ENCODE measurements at regions not wholly inside any gene's neighbourhood (a gene's known extent, or its start where the extent isn't known, plus 50 kb on each side); places are given as distances from the start of the nearest gene placed in this dataset.

DNA sequence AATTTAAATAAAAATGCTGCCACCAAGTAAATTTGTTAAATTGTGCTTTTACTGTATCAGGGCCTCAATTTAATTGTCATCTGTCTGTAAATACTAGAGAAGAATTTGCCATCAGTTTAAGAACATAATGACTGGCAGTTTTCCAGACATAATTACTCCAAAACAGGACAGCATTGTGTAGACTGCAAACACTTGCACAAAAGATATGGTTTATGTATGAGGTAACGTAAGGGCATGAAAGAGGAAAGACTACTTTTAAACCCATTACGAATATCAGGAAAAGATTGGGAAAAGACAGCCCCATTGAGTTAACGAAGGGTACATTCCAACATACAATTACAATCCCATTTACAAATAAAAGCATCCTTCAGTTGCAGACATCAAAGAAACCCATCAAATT, 59.8 kb upstream of the KRR1 start:
- CTCF ChIA-PET = no interaction called here
- ATAC-seq = no peak
- POLR2A ChIA-PET = no interaction called here
- Mint-ChIP-seq H3K27me3 (ENCODE audit: low read depth) (no peaks in the 10 kb centered on the region), H3K4me3 (no peak overlapping the region), H3K9me3 (peaks cover 12% of the 10 kb centered on the region), H3K27ac (no peak overlapping the region), H3K36me3 (peaks cover 2% of the 10 kb centered on the region; the same call in 1 of the 2 replicates), H3K4me1 (no peaks in the 10 kb centered on the region)
- DNase-seq (ENCODE audit: low spot score) = no peak
- TF ChIP-seq NR3C1 (CRISPR knock-in tag; conservative IDR thresholded peaks at IDR 0.05; ENCODE audit: low read depth) = no peak
- TF ChIP-seq, protein P1, sequence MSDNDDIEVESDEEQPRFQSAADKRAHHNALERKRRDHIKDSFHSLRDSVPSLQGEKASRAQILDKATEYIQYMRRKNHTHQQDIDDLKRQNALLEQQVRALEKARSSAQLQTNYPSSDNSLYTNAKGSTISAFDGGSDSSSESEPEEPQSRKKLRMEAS (CRISPR knock-in tag; IDR thresholded peaks at IDR 0.05) = no peak
- TF ChIP-seq JUN (CRISPR knock-in tag; IDR thresholded peaks at IDR 0.05) = no peak
- no peak for TF ChIP-seq KAT7 (CRISPR knock-in tag; IDR thresholded peaks at IDR 0.05; ENCODE audit: borderline replicate concordance)
- TF ChIP-seq, protein P2, sequence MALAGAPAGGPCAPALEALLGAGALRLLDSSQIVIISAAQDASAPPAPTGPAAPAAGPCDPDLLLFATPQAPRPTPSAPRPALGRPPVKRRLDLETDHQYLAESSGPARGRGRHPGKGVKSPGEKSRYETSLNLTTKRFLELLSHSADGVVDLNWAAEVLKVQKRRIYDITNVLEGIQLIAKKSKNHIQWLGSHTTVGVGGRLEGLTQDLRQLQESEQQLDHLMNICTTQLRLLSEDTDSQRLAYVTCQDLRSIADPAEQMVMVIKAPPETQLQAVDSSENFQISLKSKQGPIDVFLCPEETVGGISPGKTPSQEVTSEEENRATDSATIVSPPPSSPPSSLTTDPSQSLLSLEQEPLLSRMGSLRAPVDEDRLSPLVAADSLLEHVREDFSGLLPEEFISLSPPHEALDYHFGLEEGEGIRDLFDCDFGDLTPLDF (CRISPR knock-in tag; IDR thresholded peaks at IDR 0.05) = no peak
- TF ChIP-seq, protein P3, sequence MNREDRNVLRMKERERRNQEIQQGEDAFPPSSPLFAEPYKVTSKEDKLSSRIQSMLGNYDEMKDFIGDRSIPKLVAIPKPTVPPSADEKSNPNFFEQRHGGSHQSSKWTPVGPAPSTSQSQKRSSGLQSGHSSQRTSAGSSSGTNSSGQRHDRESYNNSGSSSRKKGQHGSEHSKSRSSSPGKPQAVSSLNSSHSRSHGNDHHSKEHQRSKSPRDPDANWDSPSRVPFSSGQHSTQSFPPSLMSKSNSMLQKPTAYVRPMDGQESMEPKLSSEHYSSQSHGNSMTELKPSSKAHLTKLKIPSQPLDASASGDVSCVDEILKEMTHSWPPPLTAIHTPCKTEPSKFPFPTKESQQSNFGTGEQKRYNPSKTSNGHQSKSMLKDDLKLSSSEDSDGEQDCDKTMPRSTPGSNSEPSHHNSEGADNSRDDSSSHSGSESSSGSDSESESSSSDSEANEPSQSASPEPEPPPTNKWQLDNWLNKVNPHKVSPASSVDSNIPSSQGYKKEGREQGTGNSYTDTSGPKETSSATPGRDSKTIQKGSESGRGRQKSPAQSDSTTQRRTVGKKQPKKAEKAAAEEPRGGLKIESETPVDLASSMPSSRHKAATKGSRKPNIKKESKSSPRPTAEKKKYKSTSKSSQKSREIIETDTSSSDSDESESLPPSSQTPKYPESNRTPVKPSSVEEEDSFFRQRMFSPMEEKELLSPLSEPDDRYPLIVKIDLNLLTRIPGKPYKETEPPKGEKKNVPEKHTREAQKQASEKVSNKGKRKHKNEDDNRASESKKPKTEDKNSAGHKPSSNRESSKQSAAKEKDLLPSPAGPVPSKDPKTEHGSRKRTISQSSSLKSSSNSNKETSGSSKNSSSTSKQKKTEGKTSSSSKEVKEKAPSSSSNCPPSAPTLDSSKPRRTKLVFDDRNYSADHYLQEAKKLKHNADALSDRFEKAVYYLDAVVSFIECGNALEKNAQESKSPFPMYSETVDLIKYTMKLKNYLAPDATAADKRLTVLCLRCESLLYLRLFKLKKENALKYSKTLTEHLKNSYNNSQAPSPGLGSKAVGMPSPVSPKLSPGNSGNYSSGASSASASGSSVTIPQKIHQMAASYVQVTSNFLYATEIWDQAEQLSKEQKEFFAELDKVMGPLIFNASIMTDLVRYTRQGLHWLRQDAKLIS (CRISPR knock-in tag; IDR thresholded peaks at IDR 0.05; ENCODE audit: borderline replicate concordance) = no peak
- TF ChIP-seq, protein P4, sequence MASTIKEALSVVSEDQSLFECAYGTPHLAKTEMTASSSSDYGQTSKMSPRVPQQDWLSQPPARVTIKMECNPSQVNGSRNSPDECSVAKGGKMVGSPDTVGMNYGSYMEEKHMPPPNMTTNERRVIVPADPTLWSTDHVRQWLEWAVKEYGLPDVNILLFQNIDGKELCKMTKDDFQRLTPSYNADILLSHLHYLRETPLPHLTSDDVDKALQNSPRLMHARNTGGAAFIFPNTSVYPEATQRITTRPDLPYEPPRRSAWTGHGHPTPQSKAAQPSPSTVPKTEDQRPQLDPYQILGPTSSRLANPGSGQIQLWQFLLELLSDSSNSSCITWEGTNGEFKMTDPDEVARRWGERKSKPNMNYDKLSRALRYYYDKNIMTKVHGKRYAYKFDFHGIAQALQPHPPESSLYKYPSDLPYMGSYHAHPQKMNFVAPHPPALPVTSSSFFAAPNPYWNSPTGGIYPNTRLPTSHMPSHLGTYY (CRISPR knock-in tag; IDR thresholded peaks at IDR 0.05) = no peak
- TF ChIP-seq, protein P5, sequence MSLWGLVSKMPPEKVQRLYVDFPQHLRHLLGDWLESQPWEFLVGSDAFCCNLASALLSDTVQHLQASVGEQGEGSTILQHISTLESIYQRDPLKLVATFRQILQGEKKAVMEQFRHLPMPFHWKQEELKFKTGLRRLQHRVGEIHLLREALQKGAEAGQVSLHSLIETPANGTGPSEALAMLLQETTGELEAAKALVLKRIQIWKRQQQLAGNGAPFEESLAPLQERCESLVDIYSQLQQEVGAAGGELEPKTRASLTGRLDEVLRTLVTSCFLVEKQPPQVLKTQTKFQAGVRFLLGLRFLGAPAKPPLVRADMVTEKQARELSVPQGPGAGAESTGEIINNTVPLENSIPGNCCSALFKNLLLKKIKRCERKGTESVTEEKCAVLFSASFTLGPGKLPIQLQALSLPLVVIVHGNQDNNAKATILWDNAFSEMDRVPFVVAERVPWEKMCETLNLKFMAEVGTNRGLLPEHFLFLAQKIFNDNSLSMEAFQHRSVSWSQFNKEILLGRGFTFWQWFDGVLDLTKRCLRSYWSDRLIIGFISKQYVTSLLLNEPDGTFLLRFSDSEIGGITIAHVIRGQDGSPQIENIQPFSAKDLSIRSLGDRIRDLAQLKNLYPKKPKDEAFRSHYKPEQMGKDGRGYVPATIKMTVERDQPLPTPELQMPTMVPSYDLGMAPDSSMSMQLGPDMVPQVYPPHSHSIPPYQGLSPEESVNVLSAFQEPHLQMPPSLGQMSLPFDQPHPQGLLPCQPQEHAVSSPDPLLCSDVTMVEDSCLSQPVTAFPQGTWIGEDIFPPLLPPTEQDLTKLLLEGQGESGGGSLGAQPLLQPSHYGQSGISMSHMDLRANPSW (CRISPR knock-in tag; conservative IDR thresholded peaks at IDR 0.05; ENCODE audit: low read depth) = no peak
- TF ChIP-seq, protein P6, sequence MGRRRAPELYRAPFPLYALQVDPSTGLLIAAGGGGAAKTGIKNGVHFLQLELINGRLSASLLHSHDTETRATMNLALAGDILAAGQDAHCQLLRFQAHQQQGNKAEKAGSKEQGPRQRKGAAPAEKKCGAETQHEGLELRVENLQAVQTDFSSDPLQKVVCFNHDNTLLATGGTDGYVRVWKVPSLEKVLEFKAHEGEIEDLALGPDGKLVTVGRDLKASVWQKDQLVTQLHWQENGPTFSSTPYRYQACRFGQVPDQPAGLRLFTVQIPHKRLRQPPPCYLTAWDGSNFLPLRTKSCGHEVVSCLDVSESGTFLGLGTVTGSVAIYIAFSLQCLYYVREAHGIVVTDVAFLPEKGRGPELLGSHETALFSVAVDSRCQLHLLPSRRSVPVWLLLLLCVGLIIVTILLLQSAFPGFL (CRISPR knock-in tag; IDR thresholded peaks at IDR 0.05; ENCODE audit: borderline replicate concordance) = no peak

DNA sequence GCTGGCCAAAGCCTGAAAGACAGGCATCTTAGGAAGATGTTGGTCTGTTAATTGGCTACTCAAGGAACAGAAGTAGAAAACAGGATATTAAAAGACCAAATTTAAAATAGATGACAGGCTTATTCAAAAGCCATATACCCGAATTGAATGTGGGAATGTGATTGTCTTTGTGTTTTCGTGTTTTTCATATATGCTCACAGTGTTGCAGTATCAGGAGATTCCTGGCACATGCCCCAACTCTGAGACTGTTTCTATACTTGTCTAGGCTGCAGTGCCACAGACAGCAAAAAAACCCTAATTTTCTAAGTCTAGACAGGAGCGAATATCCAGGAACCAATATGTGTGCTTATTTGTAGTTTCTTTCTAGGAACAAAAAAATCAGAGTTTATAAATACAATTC, 57.4 kb upstream of the KRR1 start:
- CTCF ChIA-PET = no interaction called here
- Mint-ChIP-seq H3K36me3 (peaks cover 19% of the 10 kb centered on the region), H3K27me3 (ENCODE audit: low read depth) (no peaks in the 10 kb centered on the region; the same call in 1 of the 2 replicates), H3K4me1 (no peaks in the 10 kb centered on the region), H3K4me3 (no peak overlapping the region), H3K27ac (no peak overlapping the region), H3K9me3 (peaks cover 33% of the 10 kb centered on the region)
- ATAC-seq = no peak
- TF ChIP-seq, protein P7, sequence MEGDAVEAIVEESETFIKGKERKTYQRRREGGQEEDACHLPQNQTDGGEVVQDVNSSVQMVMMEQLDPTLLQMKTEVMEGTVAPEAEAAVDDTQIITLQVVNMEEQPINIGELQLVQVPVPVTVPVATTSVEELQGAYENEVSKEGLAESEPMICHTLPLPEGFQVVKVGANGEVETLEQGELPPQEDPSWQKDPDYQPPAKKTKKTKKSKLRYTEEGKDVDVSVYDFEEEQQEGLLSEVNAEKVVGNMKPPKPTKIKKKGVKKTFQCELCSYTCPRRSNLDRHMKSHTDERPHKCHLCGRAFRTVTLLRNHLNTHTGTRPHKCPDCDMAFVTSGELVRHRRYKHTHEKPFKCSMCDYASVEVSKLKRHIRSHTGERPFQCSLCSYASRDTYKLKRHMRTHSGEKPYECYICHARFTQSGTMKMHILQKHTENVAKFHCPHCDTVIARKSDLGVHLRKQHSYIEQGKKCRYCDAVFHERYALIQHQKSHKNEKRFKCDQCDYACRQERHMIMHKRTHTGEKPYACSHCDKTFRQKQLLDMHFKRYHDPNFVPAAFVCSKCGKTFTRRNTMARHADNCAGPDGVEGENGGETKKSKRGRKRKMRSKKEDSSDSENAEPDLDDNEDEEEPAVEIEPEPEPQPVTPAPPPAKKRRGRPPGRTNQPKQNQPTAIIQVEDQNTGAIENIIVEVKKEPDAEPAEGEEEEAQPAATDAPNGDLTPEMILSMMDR (IDR thresholded peaks at IDR 0.05) = no peak
- no peak for TF ChIP-seq TEAD4 (CRISPR knock-in tag; IDR thresholded peaks at IDR 0.05)
- no peak for TF ChIP-seq TCF7 (CRISPR knock-in tag; IDR thresholded peaks at IDR 0.05; ENCODE audit: low read depth)
- no peak for TF ChIP-seq KAT7 (CRISPR knock-in tag; IDR thresholded peaks at IDR 0.05; ENCODE audit: borderline replicate concordance)
- TF ChIP-seq, protein P8, sequence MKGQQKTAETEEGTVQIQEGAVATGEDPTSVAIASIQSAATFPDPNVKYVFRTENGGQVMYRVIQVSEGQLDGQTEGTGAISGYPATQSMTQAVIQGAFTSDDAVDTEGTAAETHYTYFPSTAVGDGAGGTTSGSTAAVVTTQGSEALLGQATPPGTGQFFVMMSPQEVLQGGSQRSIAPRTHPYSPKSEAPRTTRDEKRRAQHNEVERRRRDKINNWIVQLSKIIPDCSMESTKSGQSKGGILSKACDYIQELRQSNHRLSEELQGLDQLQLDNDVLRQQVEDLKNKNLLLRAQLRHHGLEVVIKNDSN (CRISPR knock-in tag; IDR thresholded peaks at IDR 0.05) = no peak
- no peak for DNase-seq (ENCODE audit: low spot score)
- POLR2A ChIA-PET = no interaction called here

Measured in WTC11 (cell line).